Neural progenitor cell (in vitro differentiated cells): ENCODE measurements at regions not wholly inside any gene's neighbourhood (a gene's known extent, or its start where the extent isn't known, plus 50 kb on each side); places are given as distances from the start of the nearest gene placed in this dataset.

Source experiments
- CTCF ChIP-seq: fragments of 200-600 bp; sonication (generic); IDR thresholded peaks from 2 replicates; pipeline ENCODE4 v1.5.1; 2017; ENCODE audit warnings: antibody characterized with exemption, mild to moderate bottlenecking
- EZH2 ChIP-seq: fragments of 200-600 bp; sonication (generic); IDR thresholded peaks from 2 replicates; pipeline ENCODE4 v1.6.1; 2017; ENCODE audit warnings: antibody characterized with exemption, mild to moderate bottlenecking, moderate library complexity

DNA sequence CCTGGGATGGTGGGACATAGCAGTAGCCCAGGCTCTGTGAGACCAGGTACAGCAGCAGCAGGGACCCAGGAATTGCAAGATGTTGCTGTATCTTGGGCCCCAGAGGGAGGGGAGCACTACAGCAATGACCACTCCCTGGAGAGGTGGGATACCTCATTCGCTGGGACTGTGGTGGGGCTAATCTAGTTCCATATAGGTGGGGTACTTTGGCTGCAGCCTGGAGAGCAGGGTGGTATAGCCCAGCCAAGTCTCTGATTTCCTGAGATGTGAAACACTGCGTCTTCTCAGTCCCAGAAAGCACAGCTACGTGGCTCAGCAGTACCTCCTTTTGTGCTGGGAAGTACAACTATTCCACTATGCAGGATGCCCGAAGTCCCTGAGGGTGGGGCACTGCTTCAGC, 163.7 kb upstream of the ARHGAP5 start:
- TF ChIP-seq EZH2 (no peak), CTCF (no peak)
